G401.6 (cell line): ENCODE measurements at regions not wholly inside any gene's neighbourhood (a gene's known extent, or its start where the extent isn't known, plus 50 kb on each side); places are given as distances from the start of the nearest gene placed in this dataset.
"Not testable (repeated sequence)": the region's sequence is repeated elsewhere in the genome, so short reads cannot be mapped to it uniquely, and the experiment has no call there.

Source experiments
- FAIRE-seq: peaks from 2 replicates; lab custom pipeline; 2012; peaks lifted over from hg19 to GRCh38; lab: Jason Lieb, UNC

DNA sequence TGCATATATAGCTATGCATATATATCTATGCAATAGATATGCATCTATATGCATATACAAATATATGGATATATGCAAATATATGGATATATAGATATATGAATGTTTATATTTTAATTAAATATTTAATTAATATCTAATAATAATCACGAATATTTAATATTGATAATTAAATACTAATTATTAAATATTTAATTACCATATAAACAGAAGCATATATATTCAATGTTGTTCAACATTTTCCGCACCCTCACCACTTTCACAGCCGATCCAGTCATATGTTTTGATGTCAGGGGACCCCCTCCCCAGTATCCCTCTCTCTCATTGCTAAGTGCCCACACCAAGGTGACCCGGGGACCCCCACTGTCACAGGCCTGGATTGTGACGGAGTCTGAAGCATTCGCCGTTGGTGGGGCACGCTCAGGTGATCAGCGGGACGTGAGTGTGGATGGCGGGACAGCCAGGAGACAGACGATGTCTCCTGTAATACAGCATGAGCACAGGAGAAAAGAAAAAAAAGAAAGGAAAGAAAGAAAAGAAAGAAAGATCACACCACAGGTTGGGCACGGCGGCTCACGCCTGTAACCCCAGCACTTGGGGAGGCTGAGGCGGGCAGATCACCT is 199.7 kb downstream of the CRLF2 start:
- no peak for FAIRE-seq

DNA sequence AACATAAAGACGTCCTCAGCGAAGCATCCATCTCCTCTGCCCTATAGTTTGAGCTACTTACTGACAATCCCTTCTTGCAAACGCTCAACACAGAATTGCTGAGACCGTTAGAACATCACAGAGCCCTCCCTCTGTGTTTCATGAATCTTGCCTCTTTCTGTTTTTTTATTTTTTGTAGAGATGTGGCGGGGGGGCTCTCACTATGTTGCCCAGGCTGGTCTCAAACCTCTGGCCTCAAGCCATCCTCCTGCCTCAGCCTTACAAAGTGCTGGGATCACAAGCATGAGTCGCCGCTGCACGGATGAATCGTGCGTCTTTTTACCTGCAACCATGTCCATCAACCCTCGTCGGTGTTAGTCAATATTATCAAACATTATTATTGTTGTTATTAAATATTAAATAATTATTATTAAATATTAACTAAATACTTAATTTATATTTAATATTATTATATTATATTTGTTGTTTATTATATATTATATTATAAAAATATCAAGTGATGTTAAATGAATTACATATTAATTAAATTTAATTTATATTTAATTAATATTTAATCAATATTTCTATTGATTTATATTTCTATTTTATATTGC is 200.7 kb downstream of the CRLF2 start:
- FAIRE-seq = no peak

DNA sequence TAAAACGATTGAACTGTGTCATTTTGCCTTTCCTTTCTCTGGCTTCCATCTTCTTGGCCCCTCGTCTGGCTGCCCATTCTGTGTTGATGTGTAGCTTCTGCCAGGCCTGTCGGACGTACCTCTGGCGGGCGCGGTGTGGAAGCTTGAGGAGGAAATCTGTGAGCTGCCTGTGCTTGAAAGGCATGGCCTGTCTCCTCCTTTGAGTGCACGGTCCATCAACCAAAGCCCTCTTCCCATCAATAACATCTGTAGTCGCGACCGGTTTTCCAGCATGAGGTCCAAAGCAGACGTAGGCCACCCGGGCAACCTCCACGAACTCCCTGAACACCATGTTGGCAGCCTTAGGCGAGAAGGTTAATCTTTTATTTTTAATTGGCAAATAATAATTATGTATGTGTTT is 202.7 kb downstream of the CRLF2 start:
- FAIRE-seq = no peak

- no peak for FAIRE-seq
Measured at GRCh38 chrX:1006156-1006730, 206.2 kb downstream of the CRLF2 start.

GRCh38 chrX:1002611-1003010 is 209.8 kb downstream of the CRLF2 start:
- no peak for FAIRE-seq

GRCh38 chrX:997631-998137 is 214.8 kb downstream of the CRLF2 start:
- FAIRE-seq = no peak

GRCh38 chrX:994780-995179 is 217.7 kb downstream of the CRLF2 start:
- no peak for FAIRE-seq

DNA sequence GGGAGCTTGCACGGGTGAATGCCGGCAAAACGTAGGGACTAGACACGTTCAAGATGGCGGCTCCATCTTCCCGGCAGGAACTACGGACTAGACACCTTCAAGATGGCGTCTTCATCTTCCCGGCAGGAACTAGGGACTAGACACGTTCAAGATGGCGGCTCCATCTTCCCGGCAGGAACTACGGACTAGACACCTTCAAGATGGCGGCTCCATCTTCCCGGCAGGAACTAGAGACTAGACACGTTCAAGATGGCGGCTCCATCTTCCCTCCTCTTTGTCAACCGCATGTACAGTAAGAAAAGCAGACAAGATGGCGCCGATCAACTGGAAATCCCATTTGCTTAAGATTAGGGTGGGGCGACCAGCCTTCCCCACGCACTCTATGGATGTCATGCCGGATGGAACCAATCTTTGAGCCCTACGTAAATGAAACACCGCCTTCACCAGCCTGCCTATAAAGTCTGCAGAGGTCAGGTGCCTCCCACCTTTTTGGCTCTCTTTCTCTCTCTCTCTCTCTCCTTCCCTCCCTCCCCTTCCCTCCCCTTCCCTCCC is 222.4 kb downstream of the CRLF2 start:
- FAIRE-seq = no peak

DNA sequence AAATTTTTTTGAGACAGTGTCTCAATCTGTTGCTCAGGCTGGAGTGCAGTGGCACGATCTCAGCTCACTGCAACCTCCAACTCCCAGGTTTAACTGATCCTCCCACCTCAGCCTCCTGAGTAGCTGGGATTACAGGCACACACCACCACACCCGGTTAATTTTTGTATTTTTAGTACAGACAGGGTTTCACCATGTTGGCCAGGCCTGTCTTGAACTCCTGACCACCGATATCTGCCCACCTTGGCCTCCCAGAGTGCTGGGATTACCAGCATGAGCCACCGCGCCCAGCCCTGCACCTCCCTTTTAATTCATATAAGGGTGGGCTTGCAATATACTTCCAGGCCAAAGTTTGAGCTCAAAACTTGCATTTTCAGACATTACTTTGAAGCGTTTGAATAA is 223.9 kb downstream of the CRLF2 start:
- not testable (repeated sequence) for FAIRE-seq

DNA sequence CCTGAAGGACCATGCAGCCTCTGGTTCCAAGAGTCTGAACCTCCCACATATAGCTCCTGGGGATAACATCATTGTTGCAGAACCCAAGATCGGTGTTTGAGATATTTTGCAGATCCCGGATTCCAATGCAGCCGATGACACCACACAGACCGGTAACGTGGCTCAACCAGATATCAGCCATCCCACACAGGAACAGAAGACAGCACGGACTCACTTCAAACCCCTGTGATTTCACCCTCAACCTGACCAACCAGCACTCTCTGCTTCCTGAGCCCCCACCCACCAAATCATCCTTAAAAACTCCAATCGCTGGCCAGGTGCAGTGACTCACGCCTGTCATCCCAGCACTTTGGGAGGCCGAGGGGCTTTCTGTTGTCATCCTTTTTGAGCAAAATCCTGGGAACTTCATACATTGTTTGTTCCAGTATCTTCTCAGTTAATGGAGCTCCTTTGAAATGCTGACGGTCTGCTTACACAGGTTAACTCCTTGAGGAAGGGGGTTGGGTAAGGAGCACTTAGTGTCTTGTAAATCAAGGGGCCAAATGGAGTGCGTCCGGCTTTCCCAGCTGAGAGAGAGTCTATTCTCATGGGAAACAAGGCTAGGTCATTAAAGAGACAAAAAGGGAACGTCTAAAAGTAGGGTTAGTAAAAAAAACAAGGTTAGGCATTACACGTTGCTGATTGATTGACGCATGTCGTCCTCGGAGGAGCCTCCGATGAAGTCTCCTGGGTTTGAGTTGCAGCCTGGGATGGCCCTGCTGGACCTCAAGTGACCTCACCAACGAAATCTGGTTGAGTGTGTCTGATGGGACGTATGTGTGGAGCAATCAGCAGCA is 230.4 kb downstream of the CRLF2 start:
- FAIRE-seq = no peak

GRCh38 chrX:980587-981235 is 231.7 kb downstream of the CRLF2 start:
- no peak for FAIRE-seq

GRCh38 chrX:979127-979526 is 233.3 kb downstream of the CRLF2 start:
- not testable (repeated sequence) for FAIRE-seq

GRCh38 chrX:973010-973632 is 239.3 kb downstream of the CRLF2 start:
- FAIRE-seq = no peak

DNA sequence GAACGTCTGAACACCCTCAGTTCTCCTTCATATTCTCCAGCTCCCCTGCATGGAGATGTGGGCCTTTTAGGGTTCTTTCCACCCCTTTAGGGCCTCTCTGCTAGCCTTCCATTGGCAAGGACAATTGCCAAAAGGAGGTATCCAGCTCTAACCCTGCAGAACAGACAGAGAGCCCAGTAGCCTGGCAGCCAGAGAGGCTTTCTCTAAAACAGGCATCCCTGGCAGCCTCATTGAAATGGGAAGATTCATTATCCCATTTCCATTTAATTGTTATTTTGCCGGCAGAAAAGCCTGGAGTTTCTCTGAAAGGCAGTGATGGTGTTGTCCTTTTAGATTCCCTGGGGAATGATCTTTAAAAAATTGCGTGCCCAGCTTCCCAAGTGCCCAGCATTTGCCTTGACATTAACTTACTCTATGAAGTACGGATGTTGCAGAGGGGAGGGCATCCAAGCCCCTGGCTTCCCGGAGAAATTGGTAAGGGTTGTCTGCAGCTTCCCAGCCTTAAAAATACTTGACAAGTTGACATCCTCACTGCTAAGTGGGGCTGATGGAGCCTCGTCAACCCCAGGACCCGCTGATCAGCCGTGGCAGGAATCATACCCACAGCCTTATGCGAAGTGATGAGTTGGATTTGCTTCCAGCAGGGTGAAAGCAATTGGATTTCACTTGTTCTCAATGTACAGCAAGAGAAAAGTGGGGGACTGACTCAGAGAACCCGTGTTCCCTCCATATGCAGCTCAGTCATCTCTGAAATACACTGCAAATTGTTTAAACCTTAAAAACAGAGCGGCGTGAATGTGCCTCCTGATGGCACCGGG is 244.1 kb downstream of the CRLF2 start:
- FAIRE-seq = no peak

GRCh38 chrX:966396-967070 is 245.9 kb downstream of the CRLF2 start:
- no peak for FAIRE-seq

- no peak for FAIRE-seq
Measured at GRCh38 chrX:964831-965416, 247.5 kb downstream of the CRLF2 start.

DNA sequence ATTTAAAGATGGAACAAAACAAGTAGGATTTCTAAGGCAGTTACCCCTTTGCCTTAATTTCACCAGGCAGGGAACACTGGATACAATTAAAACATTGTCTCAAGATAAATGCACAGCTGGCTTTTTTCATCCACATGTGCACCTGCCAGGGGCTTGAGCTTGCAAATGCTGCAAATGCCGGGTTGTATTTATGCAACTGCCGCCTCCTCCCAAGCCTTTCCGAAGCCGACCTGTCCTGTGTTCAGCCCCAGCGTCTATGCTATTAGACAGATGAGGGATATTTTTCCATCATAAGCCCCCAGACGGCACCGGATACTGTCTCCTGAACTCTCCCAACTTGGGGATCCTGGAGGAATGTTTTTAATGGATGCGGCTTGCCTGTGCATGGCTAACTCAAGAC is 251.6 kb downstream of the CRLF2 start:
- FAIRE-seq = no peak

DNA sequence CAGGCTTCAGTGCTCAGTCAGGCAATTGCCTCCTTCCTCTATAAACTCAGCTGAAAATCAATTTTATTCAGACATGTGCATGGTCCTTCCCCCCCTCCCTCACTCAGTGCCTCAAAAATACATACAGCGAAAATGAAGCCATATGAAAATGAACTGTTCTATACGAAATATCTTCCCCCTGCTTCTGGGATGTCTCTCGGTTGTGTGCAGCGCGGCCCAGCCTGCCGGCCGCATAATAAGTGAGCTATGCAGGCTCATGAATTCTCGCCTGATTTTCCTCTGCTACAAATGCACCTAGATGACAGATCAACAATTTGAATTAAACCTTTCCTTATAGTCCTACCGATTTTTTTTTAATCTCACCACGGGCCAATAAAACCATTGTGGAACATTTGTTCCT is 252.9 kb downstream of the CRLF2 start:
- no peak for FAIRE-seq

- FAIRE-seq = not testable (repeated sequence)
Measured at GRCh38 chrX:955168-955781, 257.2 kb downstream of the CRLF2 start.
